Pancreas (tissue), 10 donors: ENCODE measurements at regions not wholly inside any gene's neighbourhood (a gene's known extent, or its start where the extent isn't known, plus 50 kb on each side); places are given as distances from the start of the nearest gene placed in this dataset.

ENCODE experiments used
- ATAC-seq, 4 donors: fragments of 200-7000 bp; cut with Tn5 transposase; one replicate each; pipeline versions ENCODE4 v1.8.0 to v1.9.1; 2020; ENCODE audit warnings: mild to moderate bottlenecking in 4 of 4, moderate library complexity in 4 of 4
- DNase-seq, 6 donors: peaks; one replicate each; pipeline ENCODE4 v3.0.0-alpha.2; 2020
- FAIRE-seq: peaks from 2 replicates; lab custom pipeline; 2012; peaks lifted over from hg19 to GRCh38; lab: Jason Lieb, UNC
- H3K27ac ChIP-seq, 4 donors: fragments of 200-600 bp; sonication (generic); 1 replicate in 3 of 4; 2 replicates in 1 of 4; pipeline versions ENCODE4 v1.5.0 to v1.8.0; 2020
- H3K27me3 ChIP-seq, 4 donors: fragments of 200-600 bp; one replicate each; pipeline ENCODE4 v1.8.0; 2021
- H3K36me3 ChIP-seq, 3 donors: fragments of 200-600 bp; sonication (generic) in 1 of 3; one replicate each; pipeline versions ENCODE4 v1.5.0 to v1.8.0; 2020 to 2021
- H3K4me1 ChIP-seq, 3 donors: fragments of 200-600 bp; one replicate each; pipeline ENCODE4 v1.8.0; 2021
- H3K4me3 ChIP-seq, 4 donors: fragments of 200-600 bp; sonication (generic) in 2 of 4; one replicate each; pipeline versions ENCODE4 v1.5.0 to v1.8.0; 2020 to 2021
- H3K9me3 ChIP-seq, 4 donors: fragments of 200-600 bp; one replicate each; pipeline ENCODE4 v1.8.0; 2021
- CTCF ChIP-seq, 4 donors: fragments of 200-600 bp; sonication (generic) in 3 of 4; IDR thresholded peaks; one replicate each; pipeline versions ENCODE4 v1.5.0 to v1.8.0; 2021; ENCODE audit warnings: antibody characterized with exemption in 4 of 4
- WGBS, 2 donors: extraction: QIAGEN DNeasy Blood & Tissue Kit; methylation state at CpG; one replicate each; pipeline ENCODE4 v1.1.7; 2013; 5-methylcytosine and 5-hydroxymethylcytosine counted together
- intact Hi-C, 3 donors: fragments of 100-400 bp; cut with DNase I; formaldehyde crosslinking; loops; one replicate each; pipeline versions ENCODE4 v1.11.1 to v1.14.2; 2022
- donor health status: healthy with polysubstance abuse.
- donor health status: DM: no; HTN: no; CAD: no; lungs with moderate emphysema.
- donor health status: DM: no; HTN: no; CAD: no.
- donor health status: control.
- donor health status: control.
- donor health status: Bipolar disorder and iron deficiency.
- donor health status: DM: yes; HTN: yes; CAD: no.
- donor health status: DM: no; HTN: no; CAD: no.
- donor health status: DM: no; HTN: no; CAD: no.
- donor health status: DM: yes; HTN: yes; CAD: no.

- 74 to 85% methylated on average over 8 of the region's 8 CpGs for WGBS, 2 donors
- no peak overlapping the region for H3K4me3 ChIP-seq
- H3K27me3 ChIP-seq = no peaks in the 10 kb centered on the region
- no peaks in the 10 kb centered on the region for H3K9me3 ChIP-seq
- intact Hi-C loops = no loop called here
- no peak for ATAC-seq
- H3K4me1 ChIP-seq = no peaks in the 10 kb centered on the region
- TF ChIP-seq CTCF (IDR thresholded peaks at IDR 0.05) = no peak
- no peaks in the 10 kb centered on the region for H3K36me3 ChIP-seq
- no peak for DNase-seq
- FAIRE-seq = no peak
- no peak overlapping the region for H3K27ac ChIP-seq
Observed at GRCh38 chr14:98816195-98816594, 455.8 kb downstream of the BCL11B start.

- WGBS, 2 donors = 63 to 71% methylated on average over 7 of the region's 7 CpGs
- no peak for DNase-seq
- H3K4me3 ChIP-seq = no peak overlapping the region
- TF ChIP-seq CTCF (IDR thresholded peaks at IDR 0.05) = no peak
- H3K27ac ChIP-seq = no peak overlapping the region
- no peaks in the 10 kb centered on the region for H3K9me3 ChIP-seq
- ATAC-seq = no peak
- FAIRE-seq = no peak
- H3K27me3 ChIP-seq = no peaks in the 10 kb centered on the region
- intact Hi-C loops = no loop called here
- H3K36me3 ChIP-seq = no peaks in the 10 kb centered on the region
- H3K4me1 ChIP-seq = no peaks in the 10 kb centered on the region
Observed at GRCh38 chr14:98816720-98817119, 455.3 kb downstream of the BCL11B start.

- H3K4me1 ChIP-seq = no peaks in the 10 kb centered on the region
- H3K36me3 ChIP-seq = no peaks in the 10 kb centered on the region
- peak in 5 of 6 donors; percentile 28 to 76 (median 67) for DNase-seq
- intact Hi-C loops = no loop called here
- FAIRE-seq = no peak
- no peaks in the 10 kb centered on the region for H3K9me3 ChIP-seq
- no peak overlapping the region for H3K4me3 ChIP-seq
- WGBS, 2 donors = 35 to 37% methylated on average over 9 of the region's 9 CpGs
- peak; percentile 76 to 95 (median 93) for ATAC-seq
- TF ChIP-seq CTCF (IDR thresholded peaks at IDR 0.05) = no peak
- H3K27ac ChIP-seq = peak overlapping the region; percentile 20 to 53 (median 29)
- H3K27me3 ChIP-seq = no peaks in the 10 kb centered on the region
Observed at GRCh38 chr14:98819132-98819866, 452.7 kb downstream of the BCL11B start.

GRCh38 chr14:98819867-98820206 is 452.2 kb downstream of the BCL11B start:
- no peak overlapping the region for H3K4me3 ChIP-seq
- no peaks in the 10 kb centered on the region for H3K9me3 ChIP-seq
- no peak for TF ChIP-seq CTCF (IDR thresholded peaks at IDR 0.05)
- H3K27me3 ChIP-seq = no peaks in the 10 kb centered on the region
- H3K27ac ChIP-seq = peak overlapping the region; percentile 20 to 53 (median 29)
- intact Hi-C loops = no loop called here
- ATAC-seq (peak in 2 of 4 donors; percentile 25 to 45), FAIRE-seq (no peak), DNase-seq (peak in 1 of 6 donors; percentile 33)
- no peaks in the 10 kb centered on the region for H3K4me1 ChIP-seq
- no peaks in the 10 kb centered on the region for H3K36me3 ChIP-seq
- 34 to 61% methylated on average over 2 of the region's 2 CpGs for WGBS, 2 donors

GRCh38 chr14:98822917-98823316 is 449.1 kb downstream of the BCL11B start:
- WGBS, 2 donors = 49 to 51% methylated on average over 3 of the region's 3 CpGs
- ATAC-seq (no peak), FAIRE-seq (no peak)

More at GRCh38 chr14:98822917-98823316, 449.1 kb downstream of the BCL11B start:
- Histone ChIP-seq H3K4me3 (no peak overlapping the region), H3K36me3 (no peaks in the 10 kb centered on the region), H3K9me3 (no peaks in the 10 kb centered on the region), H3K27ac (no peak overlapping the region), H3K27me3 (no peaks in the 10 kb centered on the region), H3K4me1 (no peaks in the 10 kb centered on the region)
- intact Hi-C loops = no loop called here
- no peak for TF ChIP-seq CTCF (IDR thresholded peaks at IDR 0.05)
- DNase-seq = no peak
